OCI-LY7 (cell line): ENCODE measurements at regions not wholly inside any gene's neighbourhood (a gene's known extent, or its start where the extent isn't known, plus 50 kb on each side); places are given as distances from the start of the nearest gene placed in this dataset.

Source experiments
- BruUV-seq: library from RNA; stranded (reverse); fragments of 400-500 nt; replicated peaks from 2 replicates; lab custom pipeline; 2021; lab: Mats Ljungman, UMichigan
- CTCF ChIA-PET: fragments of 300-600 bp; sonication (Branson Sonifier 250); formaldehyde crosslinking; loops from one replicate; lab custom pipeline; 2022; ENCODE audit warnings: antibody characterized with exemption; ENCODE audit not compliant: unreplicated experiment; lab: Charles Lee
- POLR2A ChIA-PET: fragments of 300-600 bp; sonication (Branson Sonifier 250); formaldehyde crosslinking; loops from one replicate; lab custom pipeline; 2022; ENCODE audit warnings: antibody characterized with exemption; lab: Charles Lee
- DNase-seq: peaks from one replicate; pipeline ENCODE4 v3.0.0-alpha.2; 2015; ENCODE audit warnings: low spot score
- H2AFZ ChIP-seq: fragments of 200-600 bp; sonication (generic), shearing (Covaris generic); 2 replicates; pipeline ENCODE4 v1.6.1; 2014; ENCODE audit warnings: mild to moderate bottlenecking, antibody characterized with exemption, low read length, moderate library complexity
- H3K27ac ChIP-seq: fragments of 200-600 bp; sonication (generic); 2 replicates; pipeline ENCODE4 v1.5.1; 2014; ENCODE audit warnings: mixed run types, low read depth, mild to moderate bottlenecking, moderate library complexity, low read length, inconsistent platforms; ENCODE audit not compliant: poor library complexity, severe bottlenecking
- H3K36me3 ChIP-seq: fragments of 200-600 bp; sonication (generic); 2 replicates; pipeline ENCODE4 v1.6.1; 2014; ENCODE audit warnings: mild to moderate bottlenecking, antibody characterized with exemption, low read length, moderate library complexity, mixed read lengths; ENCODE audit not compliant: insufficient read depth
- H3K4me1 ChIP-seq: fragments of 200-600 bp; sonication (generic); 2 replicates; pipeline ENCODE4 v1.5.1; 2014; ENCODE audit warnings: mild to moderate bottlenecking, low read length; ENCODE audit not compliant: insufficient read depth, poor library complexity, severe bottlenecking
- H3K4me2 ChIP-seq: fragments of 200-600 bp; sonication (generic); 2 replicates; pipeline ENCODE4 v1.6.1; 2014; ENCODE audit warnings: mild to moderate bottlenecking, low read length
- H3K4me3 ChIP-seq: fragments of 200-600 bp; sonication (generic); 2 replicates; pipeline ENCODE4 v1.5.1; 2014; ENCODE audit warnings: mild to moderate bottlenecking, low read depth, low read length; ENCODE audit not compliant: poor library complexity, severe bottlenecking
- H3K79me2 ChIP-seq: fragments of 200-600 bp; sonication (generic); 2 replicates; pipeline ENCODE4 v1.6.1; 2016; ENCODE audit warnings: low read depth, mild to moderate bottlenecking, low read length, moderate library complexity, mixed read lengths; ENCODE audit not compliant: insufficient read depth
- H3K9me2 ChIP-seq: fragments of 200-600 bp; sonication (generic); 2 replicates; pipeline ENCODE4 v1.6.1; 2016; ENCODE audit warnings: mild to moderate bottlenecking, low read length, mixed read lengths; ENCODE audit not compliant: insufficient read depth
- H3K9me3 ChIP-seq: fragments of 200-600 bp; sonication (generic); 2 replicates; pipeline ENCODE4 v1.6.1; 2014; ENCODE audit warnings: mild to moderate bottlenecking, mixed run types, low read length, mixed read lengths
- H4K20me1 ChIP-seq: fragments of 200-600 bp; sonication (generic); 2 replicates; pipeline ENCODE4 v1.6.1; 2014; ENCODE audit warnings: mild to moderate bottlenecking, antibody characterized with exemption, low read length, moderate library complexity, mixed read lengths; ENCODE audit not compliant: insufficient read depth
- CTCF ChIP-seq: fragments of 200-600 bp; sonication (generic); conservative IDR thresholded peaks from 2 replicates; pipeline ENCODE4 v1.5.1; 2014; ENCODE audit warnings: mild to moderate bottlenecking, antibody characterized with exemption, low read length, moderate library complexity, mixed read lengths
- EZH2phosphoT487 ChIP-seq: fragments of 200-600 bp; sonication (generic); IDR thresholded peaks from 2 replicates; pipeline ENCODE4 v1.6.1; 2018; ENCODE audit warnings: low read depth, borderline replicate concordance, mild to moderate bottlenecking, mixed run types, antibody characterized with exemption, low read length, moderate library complexity, mixed read lengths
- intact Hi-C: fragments of 100-400 bp; cut with micrococcal nuclease; formaldehyde crosslinking; loops from one replicate; pipeline ENCODE4 v1.10.0; 2022; ENCODE audit not compliant: unreplicated experiment

GRCh38 chr6:165861226-165861625 is 198.2 kb upstream of the PDE10A start:
- Histone ChIP-seq H3K4me2 (no peak overlapping the region), H3K79me2 (no peaks in the 10 kb centered on the region), H3K27ac (no peak overlapping the region), H3K4me1 (no peaks in the 10 kb centered on the region), H4K20me1 (no peaks in the 10 kb centered on the region), H3K4me3 (no peak overlapping the region), H3K9me3 (no peaks in the 10 kb centered on the region), H3K9me2 (no peaks in the 10 kb centered on the region), H3K36me3 (no peaks in the 10 kb centered on the region), H2AFZ (no peak overlapping the region)
- intact Hi-C loops = no loop called here
- TF ChIP-seq EZH2phosphoT487 (no peak), CTCF (no peak)
- BruUV-seq = no TSS peak
- no peak for DNase-seq
- CTCF ChIA-PET = no interaction called here
- POLR2A ChIA-PET = no interaction called here

- ChIA-PET CTCF (no interaction called here), POLR2A (no interaction called here)
- H3K9me3 ChIP-seq = no peaks in the 10 kb centered on the region
- intact Hi-C loops = no loop called here
- no TSS peak for BruUV-seq
- H3K4me3 ChIP-seq = no peak overlapping the region
- H3K4me1 ChIP-seq = no peaks in the 10 kb centered on the region
- H3K9me2 ChIP-seq = no peaks in the 10 kb centered on the region
- H2AFZ ChIP-seq = no peak overlapping the region
- no peak for DNase-seq
- peak; percentile 6; the same call in 1 of the 2 replicates for TF ChIP-seq CTCF
- no peak for TF ChIP-seq EZH2phosphoT487
- no peaks in the 10 kb centered on the region for H3K79me2 ChIP-seq
- no peaks in the 10 kb centered on the region for H3K36me3 ChIP-seq
- H4K20me1 ChIP-seq = no peaks in the 10 kb centered on the region
- H3K4me2 ChIP-seq = no peak overlapping the region
- no peak overlapping the region for H3K27ac ChIP-seq
These were observed 195.5 kb upstream of the PDE10A start for GRCh38 chr6:165858586-165858985.

DNA sequence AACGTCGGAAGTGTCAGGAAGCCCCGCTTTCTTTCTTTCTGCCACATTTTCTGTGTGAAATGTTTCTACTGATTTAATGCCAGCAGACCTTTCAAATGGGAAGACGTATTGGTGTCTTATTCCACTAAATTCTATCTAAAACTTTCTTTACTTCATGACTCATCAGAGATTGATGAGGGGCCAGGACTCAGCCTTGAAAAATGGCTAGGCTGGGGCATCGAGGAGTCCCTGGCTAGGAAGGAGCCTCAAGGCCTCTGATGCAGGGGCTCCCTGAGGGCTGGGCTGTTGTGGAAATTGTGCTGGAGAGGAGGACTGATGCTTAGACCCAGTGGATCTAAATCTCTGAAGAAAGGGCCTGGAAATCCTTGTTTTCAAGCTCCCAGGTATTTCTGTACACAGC is 192.8 kb upstream of the PDE10A start:
- ChIA-PET CTCF (no interaction called here), POLR2A (no interaction called here)
- Histone ChIP-seq H4K20me1 (no peaks in the 10 kb centered on the region), H3K79me2 (no peaks in the 10 kb centered on the region), H3K36me3 (no peaks in the 10 kb centered on the region), H3K9me3 (no peaks in the 10 kb centered on the region), H3K27ac (no peak overlapping the region), H3K4me1 (no peaks in the 10 kb centered on the region), H3K4me3 (no peak overlapping the region), H3K9me2 (no peaks in the 10 kb centered on the region), H2AFZ (no peak overlapping the region), H3K4me2 (no peak overlapping the region)
- BruUV-seq = no TSS peak
- DNase-seq = no peak
- TF ChIP-seq EZH2phosphoT487 (no peak), CTCF (no peak)
- intact Hi-C loops = no loop called here
